Caco-2 (cell line): ENCODE measurements at regions not wholly inside any gene's neighbourhood (a gene's known extent, or its start where the extent isn't known, plus 50 kb on each side); places are given as distances from the start of the nearest gene placed in this dataset.

Experiments
- BruUV-seq: library from RNA; stranded (reverse); fragments of 400-500 nt; replicated peaks from 2 replicates; lab custom pipeline; 2021; lab: Mats Ljungman, UMichigan
- CTCF ChIA-PET: fragments of 300-600 bp; sonication (Branson Sonifier 250); formaldehyde crosslinking; loops from one replicate; lab custom pipeline; 2022; ENCODE audit warnings: antibody characterized with exemption; lab: Charles Lee
- POLR2A ChIA-PET: fragments of 300-600 bp; sonication (Branson Sonifier 250); formaldehyde crosslinking; loops from one replicate; lab custom pipeline; 2022; ENCODE audit warnings: antibody characterized with exemption; lab: Charles Lee
- DNase-seq, 2 experiments: peaks; one replicate each; pipeline versions ENCODE4 v3.0.0 to v3.0.0-alpha.2; 2020 to 2022
- H3K27me3 ChIP-seq: replicated peaks from 2 replicates; pipeline ENCODE4 v1.6.0; 2011; ENCODE audit warnings: low read length; ENCODE audit not compliant: control insufficient read depth, insufficient read depth
- H3K36me3 ChIP-seq: 2 replicates; pipeline ENCODE4 v1.5.1; 2011; ENCODE audit warnings: low read length; ENCODE audit not compliant: control insufficient read depth, insufficient read depth
- H3K4me1 ChIP-seq: fragments of 250-450 bp; sonication (Bioruptor Pico); 2 replicates; pipeline ENCODE4 v1.5.1; 2020; ENCODE audit warnings: mild to moderate bottlenecking
- H3K4me3 ChIP-seq: 2 replicates; pipeline ENCODE4 v1.5.1; 2011; ENCODE audit warnings: low read depth, mild to moderate bottlenecking, control low read depth, low read length
- H3K9me3 ChIP-seq: fragments of 250-450 bp; sonication (Bioruptor Pico); 2 replicates; pipeline ENCODE4 v1.5.1; 2020; ENCODE audit warnings: mild to moderate bottlenecking, moderate library complexity
- H3K27ac Mint-ChIP-seq: one replicate; pipeline ENCODE4 v1.8.0; 2022; ENCODE audit warnings: mixed read lengths; ENCODE audit not compliant: unreplicated experiment
- H3K27me3 Mint-ChIP-seq: one replicate; pipeline ENCODE4 v1.8.0; 2022; ENCODE audit warnings: mixed read lengths; ENCODE audit not compliant: insufficient read depth, unreplicated experiment
- H3K36me3 Mint-ChIP-seq: one replicate; pipeline ENCODE4 v1.8.0; 2022; ENCODE audit warnings: mild to moderate bottlenecking, mixed read lengths; ENCODE audit not compliant: insufficient read depth, unreplicated experiment
- H3K4me1 Mint-ChIP-seq: one replicate; pipeline ENCODE4 v1.8.0; 2022; ENCODE audit warnings: low read depth, mixed read lengths; ENCODE audit not compliant: unreplicated experiment
- H3K4me3 Mint-ChIP-seq: one replicate; pipeline ENCODE4 v1.8.0; 2022; ENCODE audit warnings: mild to moderate bottlenecking, moderate library complexity, mixed read lengths; ENCODE audit not compliant: unreplicated experiment
- H3K9me3 Mint-ChIP-seq: one replicate; pipeline ENCODE4 v1.8.0; 2022; ENCODE audit warnings: mixed read lengths; ENCODE audit not compliant: unreplicated experiment
- CTCF ChIP-seq, 2 experiments: fragments of 200-600 bp in 1 of 2; IDR thresholded peaks; 1 replicate in 1 of 2; 2 replicates in 1 of 2; pipeline versions ENCODE4 v1.5.1 to v1.8.0; 2011 to 2022; ENCODE audit warnings: antibody characterized with exemption in 1 of 2, control low read depth in 1 of 2, inconsistent platforms in 1 of 2, low read depth in 1 of 2, low read length in 1 of 2, mild to moderate bottlenecking in 1 of 2, moderate library complexity in 1 of 2; ENCODE audit not compliant: insufficient read depth in 1 of 2, severe bottlenecking in 1 of 2, unreplicated experiment in 1 of 2
- intact Hi-C: fragments of 100-400 bp; cut with micrococcal nuclease; formaldehyde crosslinking; loops from one replicate; pipeline ENCODE4 v1.10.0; 2022; ENCODE audit not compliant: unreplicated experiment

GRCh38 chr11:104225047-104225446, 61.1 kb upstream of the PDGFD start:
- no peak for TF ChIP-seq CTCF (IDR thresholded peaks at IDR 0.05; ENCODE audit: insufficient read depth in 1 of 2, low read depth in 1 of 2, low read length in 1 of 2, severe bottlenecking in 1 of 2, unreplicated experiment in 1 of 2)
- Histone ChIP-seq H3K27me3 (no peaks in the 10 kb centered on the region), H3K4me3 (no peak overlapping the region), H3K4me1 (no peaks in the 10 kb centered on the region), H3K9me3 (no peaks in the 10 kb centered on the region), H3K36me3 (no peaks in the 10 kb centered on the region)
- Mint-ChIP-seq H3K4me1 (no peaks in the 10 kb centered on the region), H3K27ac (no peak overlapping the region), H3K9me3 (no peaks in the 10 kb centered on the region), H3K4me3 (no peak overlapping the region), H3K36me3 (no peaks in the 10 kb centered on the region), H3K27me3 (peaks cover 5% of the 10 kb centered on the region)
- POLR2A ChIA-PET = no interaction called here
- intact Hi-C loops = no loop called here
- CTCF ChIA-PET = no interaction called here
- no peak for DNase-seq
- no TSS peak for BruUV-seq

GRCh38 chr11:104222464-104222863, 58.5 kb upstream of the PDGFD start:
- Histone ChIP-seq H3K4me1 (no peaks in the 10 kb centered on the region), H3K27me3 (no peaks in the 10 kb centered on the region), H3K9me3 (no peaks in the 10 kb centered on the region), H3K4me3 (no peak overlapping the region), H3K36me3 (no peaks in the 10 kb centered on the region)
- DNase-seq = peak in 1 of 2 experiments; percentile 11
- Mint-ChIP-seq H3K27ac (no peak overlapping the region), H3K4me3 (no peak overlapping the region), H3K4me1 (no peaks in the 10 kb centered on the region), H3K27me3 (peaks cover 5% of the 10 kb centered on the region), H3K9me3 (no peaks in the 10 kb centered on the region), H3K36me3 (no peaks in the 10 kb centered on the region)
- BruUV-seq = no TSS peak
- POLR2A ChIA-PET = no interaction called here
- peak in 1 of 2 experiments; percentile 26 for TF ChIP-seq CTCF (IDR thresholded peaks at IDR 0.05; ENCODE audit: insufficient read depth in 1 of 2, low read depth in 1 of 2, low read length in 1 of 2, severe bottlenecking in 1 of 2, unreplicated experiment in 1 of 2)
- CTCF ChIA-PET = no interaction called here
- intact Hi-C loops = loop anchor here (1.0 kb wide), 1 partner anchor 540 kb away; no protein-coding TSS in a partner anchor

GRCh38 chr11:104221455-104221854, 57.5 kb upstream of the PDGFD start:
- Histone ChIP-seq H3K27me3 (no peaks in the 10 kb centered on the region), H3K4me1 (no peaks in the 10 kb centered on the region), H3K4me3 (no peak overlapping the region), H3K36me3 (no peaks in the 10 kb centered on the region), H3K9me3 (no peaks in the 10 kb centered on the region)
- ChIA-PET CTCF (no interaction called here), POLR2A (no interaction called here)
- DNase-seq = no peak
- intact Hi-C loops = no loop called here
- no peaks in the 10 kb centered on the region for H3K4me1 Mint-ChIP-seq
- no TSS peak for BruUV-seq
- H3K36me3 Mint-ChIP-seq = no peaks in the 10 kb centered on the region
- H3K4me3 Mint-ChIP-seq = no peak overlapping the region
- TF ChIP-seq CTCF (IDR thresholded peaks at IDR 0.05; ENCODE audit: insufficient read depth in 1 of 2, low read depth in 1 of 2, low read length in 1 of 2, severe bottlenecking in 1 of 2, unreplicated experiment in 1 of 2) = no peak
- H3K27me3 Mint-ChIP-seq = peaks cover 5% of the 10 kb centered on the region
- no peak overlapping the region for H3K27ac Mint-ChIP-seq
- no peaks in the 10 kb centered on the region for H3K9me3 Mint-ChIP-seq
